H9 (cell line): ENCODE measurements at regions not wholly inside any gene's neighbourhood (a gene's known extent, or its start where the extent isn't known, plus 50 kb on each side); places are given as distances from the start of the nearest gene placed in this dataset.

ENCODE experiments used
- DNase-seq: peaks from one replicate; pipeline ENCODE4 v3.0.0-alpha.2; 2017
- H2AFZ ChIP-seq: one replicate; pipeline ENCODE4 v1.6.1; 2013; ENCODE audit warnings: mild to moderate bottlenecking, low read length, control low read depth, moderate library complexity
- H2AK5ac ChIP-seq: 2 replicates; pipeline ENCODE4 v1.6.1; 2013; ENCODE audit warnings: low read length, control low read depth, mixed read lengths; ENCODE audit not compliant: insufficient read length
- H2BK120ac ChIP-seq: one replicate; pipeline ENCODE4 v1.6.1; 2013; ENCODE audit warnings: low read depth, mild to moderate bottlenecking, low read length, control low read depth, inconsistent platforms; ENCODE audit not compliant: poor library complexity, severe bottlenecking
- H2BK12ac ChIP-seq: 2 replicates; pipeline ENCODE4 v1.6.1; 2013; ENCODE audit warnings: low read length, control low read depth, mixed read lengths, low read depth; ENCODE audit not compliant: insufficient read length
- H2BK15ac ChIP-seq: 2 replicates; pipeline ENCODE4 v1.6.1; 2013; ENCODE audit warnings: low read depth, low read length, control low read depth
- H2BK20ac ChIP-seq: one replicate; pipeline ENCODE4 v1.6.1; 2013; ENCODE audit warnings: low read depth, mild to moderate bottlenecking, low read length, control low read depth, inconsistent platforms; ENCODE audit not compliant: poor library complexity, severe bottlenecking
- H2BK5ac ChIP-seq: 2 replicates; pipeline ENCODE4 v1.6.1; 2013; ENCODE audit warnings: low read length, control low read depth, mixed read lengths; ENCODE audit not compliant: insufficient read length
- H3K14ac ChIP-seq: 2 replicates; pipeline ENCODE4 v1.6.1; 2013; ENCODE audit warnings: low read length, control low read depth; ENCODE audit not compliant: insufficient read depth
- H3K18ac ChIP-seq: 2 replicates; pipeline ENCODE4 v1.6.1; 2013; ENCODE audit warnings: low read depth, mild to moderate bottlenecking, mixed read lengths, low read length, control low read depth; ENCODE audit not compliant: insufficient read length
- H3K23ac ChIP-seq: 2 replicates; pipeline ENCODE4 v1.6.1; 2013; ENCODE audit warnings: low read length, control low read depth, mixed read lengths, low read depth; ENCODE audit not compliant: insufficient read length
- H3K23me2 ChIP-seq: 2 replicates; pipeline ENCODE4 v1.6.1; 2013; ENCODE audit warnings: low read depth, mild to moderate bottlenecking, mixed read lengths, low read length, control low read depth; ENCODE audit not compliant: insufficient read length, poor library complexity, severe bottlenecking
- H3K27ac ChIP-seq: 2 replicates; pipeline ENCODE4 v1.5.1; 2013; ENCODE audit warnings: low read length, control low read depth, mixed read lengths, low read depth; ENCODE audit not compliant: insufficient read length
- H3K27me3 ChIP-seq: 2 replicates; pipeline ENCODE4 v1.6.1; 2013; ENCODE audit warnings: low read length, control low read depth, inconsistent platforms; ENCODE audit not compliant: insufficient read depth
- H3K4ac ChIP-seq: 2 replicates; pipeline ENCODE4 v1.6.1; 2013; ENCODE audit warnings: low read depth, mild to moderate bottlenecking, control low read depth, inconsistent platforms, low read length, moderate library complexity
- H3K4me1 ChIP-seq: 2 replicates; pipeline ENCODE4 v1.6.1; 2013; ENCODE audit warnings: low read length, control low read depth, inconsistent platforms; ENCODE audit not compliant: insufficient read depth
- H3K4me2 ChIP-seq: 2 replicates; pipeline ENCODE4 v1.6.1; 2013; ENCODE audit warnings: low read length, control low read depth, mixed read lengths; ENCODE audit not compliant: insufficient read length, insufficient read depth
- H3K56ac ChIP-seq: 2 replicates; pipeline ENCODE4 v1.6.1; 2013; ENCODE audit warnings: low read depth, mild to moderate bottlenecking, mixed read lengths, low read length, control low read depth; ENCODE audit not compliant: insufficient read length
- H3K79me1 ChIP-seq: 2 replicates; pipeline ENCODE4 v1.6.1; 2013; ENCODE audit warnings: low read depth, mild to moderate bottlenecking, moderate library complexity, low read length, control low read depth, inconsistent platforms; ENCODE audit not compliant: insufficient read depth, poor library complexity, severe bottlenecking
- H3K79me2 ChIP-seq: 2 replicates; pipeline ENCODE4 v1.6.1; 2013; ENCODE audit warnings: low read length, control low read depth, inconsistent platforms; ENCODE audit not compliant: insufficient read depth
- H3K9ac ChIP-seq: 2 replicates; pipeline ENCODE4 v1.6.1; 2013; ENCODE audit warnings: low read length, control low read depth, mixed read lengths; ENCODE audit not compliant: insufficient read length; ENCODE audit errors: extremely low read depth
- H3K9me3 ChIP-seq: one replicate; pipeline ENCODE4 v1.6.1; 2013; ENCODE audit warnings: low read depth, low read length, inconsistent platforms; ENCODE audit not compliant: control insufficient read depth
- H3T11ph ChIP-seq: one replicate; pipeline ENCODE4 v1.6.1; 2013; ENCODE audit warnings: mild to moderate bottlenecking, low read length, control low read depth, inconsistent platforms
- H4K20me1 ChIP-seq: one replicate; pipeline ENCODE4 v1.6.1; 2013; ENCODE audit not compliant: control insufficient read depth, insufficient read length, insufficient read depth
- H4K5ac ChIP-seq: 2 replicates; pipeline ENCODE4 v1.6.1; 2013; ENCODE audit warnings: low read depth, mild to moderate bottlenecking, mixed read lengths, low read length, control low read depth; ENCODE audit not compliant: insufficient read length
- H4K8ac ChIP-seq: replicated peaks from 2 replicates; pipeline ENCODE4 v1.6.1; 2013; ENCODE audit warnings: low read length, control low read depth, mixed read lengths, low read depth; ENCODE audit not compliant: insufficient read length
- H4K91ac ChIP-seq: 2 replicates; pipeline ENCODE4 v1.6.1; 2013; ENCODE audit warnings: low read depth, mild to moderate bottlenecking, moderate library complexity, mixed read lengths, low read length, control low read depth; ENCODE audit not compliant: insufficient read length
- H3K27ac Mint-ChIP-seq, 3 experiments: 2 replicates in 2 of 3; 3 replicates in 1 of 3; pipeline ENCODE4 v1.8.0; 2020 to 2021; ENCODE audit warnings: mixed read lengths in 3 of 3, mild to moderate bottlenecking in 1 of 3, moderate library complexity in 1 of 3
- H3K27me3 Mint-ChIP-seq: 2 replicates; pipeline ENCODE4 v1.8.0; 2021; ENCODE audit warnings: low read depth, mild to moderate bottlenecking, moderate library complexity, mixed read lengths
- H3K36me3 Mint-ChIP-seq, 3 experiments: 2 replicates in 2 of 3; 3 replicates in 1 of 3; pipeline ENCODE4 v1.8.0; 2020 to 2021; ENCODE audit warnings: low read depth in 3 of 3, mixed read lengths in 3 of 3; ENCODE audit not compliant: insufficient read depth in 1 of 3
- H3K4me1 Mint-ChIP-seq, 2 experiments: 2 replicates each; pipeline ENCODE4 v1.8.0; 2020; ENCODE audit warnings: mixed read lengths in 2 of 2
- H3K4me3 Mint-ChIP-seq, 2 experiments: 2 replicates in 1 of 2; 3 replicates in 1 of 2; pipeline ENCODE4 v1.8.0; 2020 to 2021; ENCODE audit warnings: mild to moderate bottlenecking in 2 of 2, mixed read lengths in 2 of 2, moderate library complexity in 1 of 2
- H3K9me3 Mint-ChIP-seq, 2 experiments: 2 replicates in 1 of 2; 3 replicates in 1 of 2; pipeline ENCODE4 v1.8.0; 2020; ENCODE audit warnings: mild to moderate bottlenecking in 2 of 2, mixed read lengths in 2 of 2, moderate library complexity in 1 of 2
- WGBS: extraction: QIAGEN DNeasy Blood & Tissue Kit; methylation state at CpG from one replicate; pipeline ENCODE4 v1.1.7; 2013; ENCODE audit warnings: missing lambda C conversion rate, low lambda C conversion rate, mixed read lengths; ENCODE audit not compliant: insufficient read length; ENCODE audit errors: extremely low coverage; 5-methylcytosine and 5-hydroxymethylcytosine counted together
- TF ChIP-seq, protein P1 (sequence below): fragments of 200-600 bp; sonication (generic); conservative IDR thresholded peaks from 3 replicates; pipeline ENCODE4 v1.8.0; 2021; ENCODE audit warnings: antibody characterized with exemption, mild to moderate bottlenecking

DNA sequence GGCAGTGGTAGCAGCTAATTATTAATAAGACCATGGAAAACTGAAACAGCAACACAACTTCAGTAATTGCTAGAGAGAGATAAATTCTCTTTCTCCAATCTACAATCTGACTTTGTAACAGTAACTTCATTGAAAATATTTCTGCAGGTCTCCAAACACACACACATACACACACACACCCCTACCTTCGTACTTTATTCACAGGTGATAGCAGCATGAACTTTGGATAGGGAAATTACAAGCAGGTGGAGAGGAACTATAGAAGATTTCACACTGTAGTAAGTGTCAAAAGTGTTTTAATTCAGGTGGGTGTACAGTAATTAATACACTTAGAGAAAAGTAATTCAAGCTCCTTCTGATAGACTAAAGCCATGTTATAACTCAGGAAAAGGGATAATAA, 587.5 kb downstream of the TUSC7 start:
- no peak overlapping the region for H3T11ph ChIP-seq
- H4K5ac ChIP-seq: no peak overlapping the region
- no peaks in the 10 kb centered on the region; a peak in 1 of 7 replicates for H3K36me3 Mint-ChIP-seq
- no peak overlapping the region for H3K56ac ChIP-seq
- no peak overlapping the region for H2BK5ac ChIP-seq
- H2AFZ ChIP-seq: no peak overlapping the region
- H3K27me3 ChIP-seq: no peaks in the 10 kb centered on the region
- no peak for DNase-seq
- no peaks in the 10 kb centered on the region for H3K23me2 ChIP-seq
- no peak overlapping the region for H2AK5ac ChIP-seq
- no peaks in the 10 kb centered on the region for H3K79me2 ChIP-seq
- H3K4me2 ChIP-seq: no peak overlapping the region
- H3K27ac ChIP-seq: no peak overlapping the region
- H3K23ac ChIP-seq: no peak overlapping the region
- no peak overlapping the region for H4K91ac ChIP-seq
- no peaks in the 10 kb centered on the region for H3K27me3 Mint-ChIP-seq
- H3K79me1 ChIP-seq: no peaks in the 10 kb centered on the region
- peaks cover 2% of the 10 kb centered on the region in 2 experiments for H3K4me1 Mint-ChIP-seq
- H2BK15ac ChIP-seq: no peak overlapping the region
- no CpG with 5 or more reads among the region's 1 CpG for WGBS
- H3K4ac ChIP-seq: no peak overlapping the region
- no peaks in the 10 kb centered on the region for H3K9me3 ChIP-seq
- H2BK20ac ChIP-seq: no peak overlapping the region
- peak overlapping the region in 1 of 3 experiments; percentile 78; a peak in 1 of 7 replicates for H3K27ac Mint-ChIP-seq
- no peaks in the 10 kb centered on the region for H3K4me1 ChIP-seq
- H4K20me1 ChIP-seq: no peaks in the 10 kb centered on the region
- H3K4me3 Mint-ChIP-seq: no peak overlapping the region
- no peak overlapping the region for H3K14ac ChIP-seq
- no peak overlapping the region for H2BK12ac ChIP-seq
- TF ChIP-seq, protein P1, sequence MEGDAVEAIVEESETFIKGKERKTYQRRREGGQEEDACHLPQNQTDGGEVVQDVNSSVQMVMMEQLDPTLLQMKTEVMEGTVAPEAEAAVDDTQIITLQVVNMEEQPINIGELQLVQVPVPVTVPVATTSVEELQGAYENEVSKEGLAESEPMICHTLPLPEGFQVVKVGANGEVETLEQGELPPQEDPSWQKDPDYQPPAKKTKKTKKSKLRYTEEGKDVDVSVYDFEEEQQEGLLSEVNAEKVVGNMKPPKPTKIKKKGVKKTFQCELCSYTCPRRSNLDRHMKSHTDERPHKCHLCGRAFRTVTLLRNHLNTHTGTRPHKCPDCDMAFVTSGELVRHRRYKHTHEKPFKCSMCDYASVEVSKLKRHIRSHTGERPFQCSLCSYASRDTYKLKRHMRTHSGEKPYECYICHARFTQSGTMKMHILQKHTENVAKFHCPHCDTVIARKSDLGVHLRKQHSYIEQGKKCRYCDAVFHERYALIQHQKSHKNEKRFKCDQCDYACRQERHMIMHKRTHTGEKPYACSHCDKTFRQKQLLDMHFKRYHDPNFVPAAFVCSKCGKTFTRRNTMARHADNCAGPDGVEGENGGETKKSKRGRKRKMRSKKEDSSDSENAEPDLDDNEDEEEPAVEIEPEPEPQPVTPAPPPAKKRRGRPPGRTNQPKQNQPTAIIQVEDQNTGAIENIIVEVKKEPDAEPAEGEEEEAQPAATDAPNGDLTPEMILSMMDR: no peak
- H3K9me3 Mint-ChIP-seq: no peaks in the 10 kb centered on the region
- H3K9ac ChIP-seq: no peak overlapping the region
- H3K18ac ChIP-seq: no peak overlapping the region
- no peak overlapping the region for H4K8ac ChIP-seq
- H2BK120ac ChIP-seq: no peak overlapping the region
